IMR-90 (cell line): ENCODE measurements at regions not wholly inside any gene's neighbourhood (a gene's known extent, or its start where the extent isn't known, plus 50 kb on each side); places are given as distances from the start of the nearest gene placed in this dataset.

Experiments used
- ATAC-seq: fragments of 200-7000 bp; cut with Tn5 transposase; 2 replicates; pipeline ENCODE4 v1.9.1; 2020; ENCODE audit warnings: low read depth, mild to moderate bottlenecking, moderate library complexity
- BruUV-seq: library from RNA; stranded (reverse); fragments of 400-500 nt; replicated peaks from 2 replicates; lab custom pipeline; 2021; lab: Mats Ljungman, UMichigan
- CTCF ChIA-PET: fragments of 300-600 bp; formaldehyde crosslinking; extraction: SDS; loops from one replicate; lab custom pipeline; 2021; ENCODE audit warnings: antibody characterized with exemption; lab: Yijun Ruan, JAX
- POLR2A ChIA-PET: fragments of 300-600 bp; sonication (Branson Sonifier 250); formaldehyde crosslinking; loops from one replicate; lab custom pipeline; 2022; ENCODE audit warnings: antibody characterized with exemption; ENCODE audit not compliant: unreplicated experiment; lab: Charles Lee
- DNase-seq: peaks from one replicate; pipeline ENCODE4 v3.0.0; 2013
- H2AFZ ChIP-seq: replicated peaks from 2 replicates; pipeline ENCODE3; 2013; ENCODE audit warnings: low read length, mild to moderate bottlenecking; ENCODE audit not compliant: poor library complexity
- H2AK5ac ChIP-seq: 2 replicates; pipeline ENCODE4 v1.6.1; 2013; ENCODE audit warnings: low read depth, low read length, inconsistent platforms
- H2AK9ac ChIP-seq: replicated peaks from 2 replicates; pipeline ENCODE3; 2013; ENCODE audit warnings: mild to moderate bottlenecking, low read depth, low read length, moderate library complexity; ENCODE audit not compliant: poor library complexity
- H2BK120ac ChIP-seq: 2 replicates; pipeline ENCODE4 v1.6.1; 2013; ENCODE audit warnings: low read depth, low read length, inconsistent platforms
- H2BK15ac ChIP-seq: 3 replicates; pipeline ENCODE4 v1.6.1; 2013; ENCODE audit warnings: low read depth, low read length, inconsistent platforms
- H2BK20ac ChIP-seq: 2 replicates; pipeline ENCODE4 v1.6.1; 2013; ENCODE audit warnings: low read depth, mild to moderate bottlenecking, inconsistent platforms, low read length, moderate library complexity
- H2BK5ac ChIP-seq: 2 replicates; pipeline ENCODE4 v1.6.1; 2013; ENCODE audit warnings: mild to moderate bottlenecking, low read depth, low read length, inconsistent platforms; ENCODE audit not compliant: poor library complexity, severe bottlenecking
- H3K14ac ChIP-seq: replicated peaks from 2 replicates; pipeline ENCODE4 v1.6.1; 2013; ENCODE audit warnings: low read depth, low read length, inconsistent platforms
- H3K18ac ChIP-seq: 2 replicates; pipeline ENCODE4 v1.6.1; 2013; ENCODE audit warnings: low read depth, low read length, control low read depth
- H3K23ac ChIP-seq: 2 replicates; pipeline ENCODE4 v1.6.1; 2013; ENCODE audit warnings: low read depth, low read length, inconsistent platforms
- H3K27ac ChIP-seq: 2 replicates; pipeline ENCODE4 v1.5.1; 2013; ENCODE audit warnings: mild to moderate bottlenecking, control low read depth, low read length; ENCODE audit not compliant: insufficient read depth
- H3K27me3 ChIP-seq: 2 replicates; pipeline ENCODE4 v1.6.1; 2013; ENCODE audit warnings: low read length; ENCODE audit not compliant: control insufficient read depth, insufficient read depth
- H3K36me3 ChIP-seq: 2 replicates; pipeline ENCODE4 v1.6.1; 2013; ENCODE audit warnings: low read length, mixed read lengths; ENCODE audit not compliant: control insufficient read depth, insufficient read depth
- H3K4ac ChIP-seq: 2 replicates; pipeline ENCODE4 v1.6.1; 2013; ENCODE audit warnings: low read depth, low read length, inconsistent platforms
- H3K4me1 ChIP-seq: 2 replicates; pipeline ENCODE4 v1.6.1; 2013; ENCODE audit warnings: low read length, mixed read lengths; ENCODE audit not compliant: control insufficient read depth, insufficient read depth
- H3K4me2 ChIP-seq: 2 replicates; pipeline ENCODE4 v1.6.1; 2013; ENCODE audit warnings: low read depth, mild to moderate bottlenecking, control low read depth, low read length, moderate library complexity
- H3K4me3 ChIP-seq: 2 replicates; pipeline ENCODE4 v1.5.1; 2013; ENCODE audit warnings: low read depth, mild to moderate bottlenecking, control low read depth, low read length, moderate library complexity; ENCODE audit not compliant: insufficient read depth
- H3K56ac ChIP-seq: 2 replicates; pipeline ENCODE4 v1.6.1; 2013; ENCODE audit warnings: low read length, inconsistent platforms; ENCODE audit not compliant: insufficient read depth; ENCODE audit errors: extremely low read depth
- H3K79me1 ChIP-seq, 2 experiments: 2 replicates each; pipeline ENCODE4 v1.6.1; 2013; ENCODE audit warnings: low read length in 2 of 2, inconsistent platforms in 1 of 2, low read depth in 1 of 2
- H3K9ac ChIP-seq: 2 replicates; pipeline ENCODE4 v1.6.1; 2013; ENCODE audit warnings: low read depth, low read length, control low read depth
- H3K9me1 ChIP-seq: 2 replicates; pipeline ENCODE4 v1.6.1; 2013; ENCODE audit warnings: low read length, inconsistent platforms; ENCODE audit not compliant: insufficient read depth
- H3K9me3 ChIP-seq: 2 replicates; pipeline ENCODE4 v1.6.1; 2013; ENCODE audit warnings: low read length; ENCODE audit not compliant: control insufficient read depth, insufficient read depth
- H4K20me1 ChIP-seq: 2 replicates; pipeline ENCODE4 v1.6.1; 2013; ENCODE audit warnings: low read length, inconsistent platforms; ENCODE audit not compliant: insufficient read depth
- H4K5ac ChIP-seq: 2 replicates; pipeline ENCODE4 v1.6.1; 2013; ENCODE audit warnings: mild to moderate bottlenecking, low read depth, low read length, control low read depth
- H4K8ac ChIP-seq, 2 experiments: 2 replicates each; pipeline ENCODE4 v1.6.1; 2013; ENCODE audit warnings: low read depth in 2 of 2, low read length in 2 of 2, control low read depth in 1 of 2, inconsistent platforms in 1 of 2
- H4K91ac ChIP-seq: 2 replicates; pipeline ENCODE4 v1.6.1; 2013; ENCODE audit warnings: low read depth, low read length, inconsistent platforms; ENCODE audit not compliant: insufficient read depth
- BHLHE40 ChIP-seq: fragments of 150-350 bp; IDR thresholded peaks from 2 replicates; pipeline ENCODE4 v1.6.1; 2016; ENCODE audit warnings: mild to moderate bottlenecking, low read depth, low read length
- CEBPB ChIP-seq: IDR thresholded peaks from 2 replicates; pipeline ENCODE4 v1.6.1; 2012; ENCODE audit warnings: low read depth, low read length, improper control_type of control experiment
- ELK1 ChIP-seq: fragments of 150-350 bp; IDR thresholded peaks from 2 replicates; pipeline ENCODE4 v1.6.1; 2016; ENCODE audit warnings: low read depth, mild to moderate bottlenecking, low read length, moderate library complexity, borderline replicate concordance
- MAFK ChIP-seq: IDR thresholded peaks from 2 replicates; pipeline ENCODE4 v1.6.1; 2012; ENCODE audit warnings: low read depth, low read length, improper control_type of control experiment
- MAZ ChIP-seq: IDR thresholded peaks from 2 replicates; pipeline ENCODE4 v1.6.1; 2012; ENCODE audit warnings: low read depth, mild to moderate bottlenecking, low read length, improper control_type of control experiment, moderate library complexity, borderline replicate concordance
- MXI1 ChIP-seq: IDR thresholded peaks from 2 replicates; pipeline ENCODE4 v1.6.1; 2012; ENCODE audit warnings: low read depth, mild to moderate bottlenecking, low read length, moderate library complexity, borderline replicate concordance
- NFE2L2 ChIP-seq: fragments of 150-350 bp; IDR thresholded peaks from 2 replicates; pipeline ENCODE4 v1.6.1; 2016; ENCODE audit warnings: low read depth, mild to moderate bottlenecking, low read length
- POLR2A ChIP-seq: IDR thresholded peaks from 2 replicates; pipeline ENCODE4 v1.6.1; 2012; ENCODE audit warnings: mild to moderate bottlenecking, low read depth, low read length
- RAD21 ChIP-seq: IDR thresholded peaks from 2 replicates; pipeline ENCODE4 v1.6.1; 2012; ENCODE audit warnings: low read length, improper control_type of control experiment
- RCOR1 ChIP-seq: IDR thresholded peaks from 2 replicates; pipeline ENCODE4 v1.6.1; 2012; ENCODE audit warnings: mild to moderate bottlenecking, low read length, improper control_type of control experiment; ENCODE audit not compliant: insufficient replicate concordance
- RFX5 ChIP-seq: IDR thresholded peaks from 2 replicates; pipeline ENCODE4 v1.8.0; 2012; ENCODE audit warnings: low read depth, mild to moderate bottlenecking, low read length, moderate library complexity
- SMC3 ChIP-seq: fragments of 150-350 bp; IDR thresholded peaks from 2 replicates; pipeline ENCODE4 v1.6.1; 2016; ENCODE audit warnings: low read depth, mild to moderate bottlenecking, antibody characterized with exemption, low read length, moderate library complexity
- USF2 ChIP-seq: fragments of 150-350 bp; IDR thresholded peaks from 2 replicates; pipeline ENCODE4 v1.6.1; 2017; ENCODE audit warnings: mild to moderate bottlenecking, antibody characterized with exemption, low read length, low read depth
- dilution Hi-C: fragments of 300-500 bp; cut with HindIII; formaldehyde crosslinking; loops from one replicate; pipeline ENCODE4 v1.14.3; 2018; ENCODE audit warnings: low sequenced_read_pairs; ENCODE audit not compliant: unreplicated experiment
- in situ Hi-C: fragments of 300-500 bp; cut with MboI; formaldehyde crosslinking; loops from 3 replicates; pipeline ENCODE4 v1.14.3; 2019; ENCODE audit warnings: low sequenced_read_pairs, inconsistent platforms, mixed read lengths
- intact Hi-C: fragments of 100-400 bp; cut with micrococcal nuclease; formaldehyde crosslinking; loops from 2 replicates; pipeline ENCODE4 v1.10.0; 2022
- TF ChIP-seq, protein P1 (sequence below): conservative IDR thresholded peaks from 2 replicates; pipeline ENCODE4 v1.5.1; 2012; ENCODE audit warnings: mild to moderate bottlenecking, low read depth, low read length, improper control_type of control experiment

DNA sequence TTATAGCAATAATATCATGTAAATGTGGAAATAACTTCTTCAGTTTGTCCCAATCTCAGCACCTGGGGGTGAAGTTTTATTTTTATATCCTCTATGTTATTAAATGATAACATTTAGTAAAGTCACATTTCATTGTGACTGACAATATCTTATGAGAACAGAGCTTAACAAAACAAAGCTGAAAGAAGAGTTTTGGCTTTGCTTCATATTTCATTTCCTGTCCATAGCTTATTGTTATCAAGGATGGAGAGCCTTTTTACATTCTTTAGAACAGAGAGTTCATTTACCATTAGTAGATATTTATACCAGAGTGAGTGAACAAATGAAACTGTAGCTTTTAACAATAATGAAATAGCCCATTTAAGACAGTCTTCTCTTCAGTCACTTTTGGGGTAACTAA lies 231.9 kb upstream of the SGK1 start:
- Histone ChIP-seq H4K8ac (no peak overlapping the region; a peak in 1 of 4 replicates), H3K14ac (no peak overlapping the region), H4K91ac (no peak overlapping the region), H3K56ac (no peak overlapping the region), H3K18ac (no peak overlapping the region), H2BK5ac (peak overlapping the region; percentile 22), H2AK9ac (no peak overlapping the region), H3K4ac (no peak overlapping the region), H4K20me1 (no peaks in the 10 kb centered on the region), H2BK20ac (no peak overlapping the region; the same call in 1 of the 2 replicates), H3K36me3 (no peaks in the 10 kb centered on the region), H3K27ac (no peak overlapping the region), H3K27me3 (no peaks in the 10 kb centered on the region), H3K9ac (no peak overlapping the region), H2AFZ (no peak overlapping the region), H2BK120ac (no peak overlapping the region), H3K4me2 (no peak overlapping the region), H3K4me1 (no peaks in the 10 kb centered on the region; the same call in 1 of the 2 replicates), H3K4me3 (no peak overlapping the region), H3K79me1 (no peaks in the 10 kb centered on the region), H3K9me3 (no peaks in the 10 kb centered on the region), H4K5ac (no peak overlapping the region), H3K9me1 (no peaks in the 10 kb centered on the region), H2AK5ac (no peak overlapping the region), H3K23ac (no peak overlapping the region), H2BK15ac (no peak overlapping the region)
- dilution Hi-C loops (no loop called here), intact Hi-C loops (loop anchor here (2.0 kb wide), 1 partner anchor 375 kb away; no protein-coding TSS in a partner anchor), in situ Hi-C loops (no loop called here)
- ChIA-PET POLR2A (no interaction called here), CTCF (interaction anchor here (0.5 kb wide), 1 partner anchor 17 kb away, joined by 4 read pairs; no protein-coding TSS in a partner anchor)
- DNase-seq (no peak), ATAC-seq (no peak)
- no TSS peak for BruUV-seq
- TF ChIP-seq POLR2A (no peak), RAD21 (no peak), BHLHE40 (no peak), NFE2L2 (no peak), MXI1 (no peak), MAFK (no peak), CEBPB (no peak), ELK1 (no peak), RCOR1 (no peak), RFX5 (no peak), SMC3 (no peak), MAZ (no peak), USF2 (no peak)
- TF ChIP-seq, protein P1, sequence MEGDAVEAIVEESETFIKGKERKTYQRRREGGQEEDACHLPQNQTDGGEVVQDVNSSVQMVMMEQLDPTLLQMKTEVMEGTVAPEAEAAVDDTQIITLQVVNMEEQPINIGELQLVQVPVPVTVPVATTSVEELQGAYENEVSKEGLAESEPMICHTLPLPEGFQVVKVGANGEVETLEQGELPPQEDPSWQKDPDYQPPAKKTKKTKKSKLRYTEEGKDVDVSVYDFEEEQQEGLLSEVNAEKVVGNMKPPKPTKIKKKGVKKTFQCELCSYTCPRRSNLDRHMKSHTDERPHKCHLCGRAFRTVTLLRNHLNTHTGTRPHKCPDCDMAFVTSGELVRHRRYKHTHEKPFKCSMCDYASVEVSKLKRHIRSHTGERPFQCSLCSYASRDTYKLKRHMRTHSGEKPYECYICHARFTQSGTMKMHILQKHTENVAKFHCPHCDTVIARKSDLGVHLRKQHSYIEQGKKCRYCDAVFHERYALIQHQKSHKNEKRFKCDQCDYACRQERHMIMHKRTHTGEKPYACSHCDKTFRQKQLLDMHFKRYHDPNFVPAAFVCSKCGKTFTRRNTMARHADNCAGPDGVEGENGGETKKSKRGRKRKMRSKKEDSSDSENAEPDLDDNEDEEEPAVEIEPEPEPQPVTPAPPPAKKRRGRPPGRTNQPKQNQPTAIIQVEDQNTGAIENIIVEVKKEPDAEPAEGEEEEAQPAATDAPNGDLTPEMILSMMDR, result no peak
